CD4-positive, alpha-beta T cell treated with Interleukin-1 beta for 1 hour (primary cell): ENCODE measurements at regions not wholly inside any gene's neighbourhood (a gene's known extent, or its start where the extent isn't known, plus 50 kb on each side); places are given as distances from the start of the nearest gene placed in this dataset.

ENCODE experiments used
- DNase-seq, 2 donors: peaks; one replicate each; pipeline ENCODE4 v3.0.0-alpha.2; 2020 to 2022

GRCh38 chr15:60057554-60057953, 53.4 kb downstream of the FOXB1 start:
- no peak for DNase-seq

- DNase-seq = no peak
Observed at GRCh38 chr15:60059186-60059585, 55.1 kb downstream of the FOXB1 start.

- DNase-seq = no peak
Observed at GRCh38 chr15:60061758-60062157, 57.6 kb downstream of the FOXB1 start.

GRCh38 chr15:60062826-60063225, 58.7 kb downstream of the FOXB1 start:
- no peak for DNase-seq

- DNase-seq = no peak
Observed at GRCh38 chr15:60065951-60066350, 61.8 kb downstream of the FOXB1 start.

DNA sequence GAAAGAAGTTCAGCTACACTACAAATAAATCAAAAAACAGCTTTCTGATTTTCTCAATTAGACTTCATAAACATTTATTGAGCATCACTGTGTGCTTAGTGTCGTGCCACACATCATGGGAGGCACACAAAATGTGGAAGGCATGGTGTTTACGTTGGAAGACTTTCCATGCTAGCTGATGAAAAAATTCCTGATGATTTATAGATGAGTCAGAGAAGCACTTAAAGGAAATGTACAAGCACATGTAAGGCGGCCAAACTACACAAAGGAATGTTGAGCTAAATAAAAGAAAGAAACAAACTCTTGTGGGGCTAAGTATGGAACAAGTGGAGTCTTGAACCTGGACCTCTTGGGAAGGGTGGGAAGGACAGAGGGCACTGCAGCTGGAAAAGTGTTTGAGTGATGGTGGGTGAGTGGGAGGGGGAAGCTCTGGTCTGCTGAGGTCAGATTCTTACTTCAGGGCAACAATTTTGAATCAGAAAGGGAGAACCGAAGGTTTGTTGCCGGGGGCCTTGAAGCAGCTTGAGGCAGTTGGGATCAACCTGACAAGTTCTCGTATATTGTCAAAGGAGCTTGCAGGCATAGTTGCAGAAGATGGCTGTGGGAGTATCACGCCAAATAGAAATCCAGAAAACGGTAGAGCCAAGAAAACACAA, 66.9 kb downstream of the FOXB1 start:
- DNase-seq = no peak

DNA sequence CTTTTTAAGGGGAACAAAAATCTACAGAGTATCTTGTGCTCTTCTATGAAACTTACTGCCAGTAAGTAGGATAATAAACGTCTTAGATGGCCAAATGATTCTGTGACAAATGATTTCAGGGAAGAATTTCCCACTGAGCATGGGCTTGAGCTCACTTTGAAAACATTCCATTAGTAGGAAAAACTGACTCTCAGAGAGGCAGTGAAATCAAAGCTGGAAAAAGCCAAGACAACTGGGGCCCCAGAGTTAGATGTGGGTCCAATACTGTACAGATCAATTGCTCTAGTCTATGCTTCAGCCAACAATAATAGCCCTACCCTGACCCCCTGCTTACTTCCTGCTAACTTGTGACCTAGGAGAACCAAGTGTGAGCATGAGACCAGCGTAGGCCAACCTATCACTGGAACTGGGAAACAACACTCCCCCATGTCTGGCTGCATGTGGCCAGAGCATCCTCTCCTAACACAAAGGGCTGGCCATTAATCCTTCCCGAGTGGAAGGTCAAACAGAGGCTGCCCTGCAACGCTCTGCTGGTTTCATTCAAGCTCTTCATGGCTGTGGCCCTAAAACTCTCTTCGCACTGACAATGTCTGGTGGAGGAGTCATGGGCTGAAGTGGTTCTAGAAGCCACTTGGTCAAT, 68.8 kb downstream of the FOXB1 start:
- no peak for DNase-seq

- no peak for DNase-seq
Observed at GRCh38 chr15:60073466-60073840, 69.3 kb downstream of the FOXB1 start.

DNA sequence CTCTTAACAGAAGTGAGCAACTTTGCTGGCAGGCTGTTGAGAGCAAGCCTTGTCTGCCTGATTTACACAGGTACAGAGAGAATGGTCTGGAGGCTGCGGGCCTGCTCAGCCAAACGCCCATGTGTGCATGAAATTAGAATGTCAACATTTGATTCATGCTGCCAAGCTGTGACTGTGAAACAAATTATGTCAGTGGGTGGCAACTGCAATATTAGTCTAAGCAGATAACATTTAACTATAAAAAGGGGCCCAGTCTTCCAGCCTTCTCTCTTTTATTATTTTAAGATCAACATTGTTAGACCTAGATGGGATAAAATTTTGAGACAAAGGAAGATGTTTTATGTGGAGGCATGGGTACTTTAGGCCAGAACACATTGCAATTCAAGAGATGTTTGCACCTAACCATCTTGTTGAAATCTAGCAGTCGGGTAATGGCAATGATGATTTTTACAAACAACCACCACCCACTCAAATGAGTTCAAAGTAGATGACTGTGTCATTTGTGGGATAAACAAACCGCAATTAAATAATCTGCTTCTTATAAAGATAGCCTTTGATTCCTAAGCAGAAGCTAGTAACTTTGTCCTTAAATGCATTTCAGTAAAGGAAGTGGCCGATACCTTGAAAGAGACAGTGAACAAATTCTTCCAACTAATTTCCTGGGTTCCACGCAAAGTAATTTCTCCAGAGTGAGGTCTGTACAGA, 70.2 kb downstream of the FOXB1 start:
- no peak for DNase-seq

GRCh38 chr15:60076045-60076444, 71.9 kb downstream of the FOXB1 start:
- no peak for DNase-seq

DNA sequence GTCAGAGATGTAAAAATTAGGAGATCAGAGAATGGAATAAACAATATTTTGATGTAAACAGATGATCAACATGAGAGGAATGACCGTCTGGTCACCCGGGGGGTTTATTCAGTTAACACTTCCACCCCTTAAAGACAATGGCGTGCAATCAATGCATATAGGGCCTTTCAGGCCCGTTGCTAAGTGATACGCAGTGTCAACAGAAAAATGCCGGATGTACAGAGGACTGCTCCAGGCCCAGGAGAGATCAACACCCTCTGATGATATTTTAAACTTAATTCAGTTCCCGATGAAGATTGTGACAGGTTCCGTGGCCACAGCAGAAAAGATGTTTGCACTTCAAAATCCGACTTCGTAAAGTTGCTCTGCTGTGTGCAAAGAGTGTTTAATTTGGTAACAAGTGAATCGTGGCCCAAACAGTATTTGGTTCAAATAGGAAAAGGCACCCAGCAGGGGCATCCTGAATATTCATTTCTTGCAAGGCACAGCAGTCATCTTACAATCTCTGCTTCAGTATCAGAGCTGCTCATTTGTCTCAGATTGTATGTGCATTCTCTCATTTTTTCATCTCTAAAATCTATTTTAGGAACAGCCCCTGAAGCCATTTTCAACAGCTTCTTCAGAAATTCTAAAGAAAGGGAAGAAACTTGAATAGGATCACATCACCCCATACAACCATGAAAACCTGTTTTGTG, 72.6 kb downstream of the FOXB1 start:
- DNase-seq = no peak

GRCh38 chr15:60077581-60078359, 73.7 kb downstream of the FOXB1 start:
- no peak for DNase-seq

GRCh38 chr15:60079210-60079609, 75.1 kb downstream of the FOXB1 start:
- DNase-seq = no peak

DNA sequence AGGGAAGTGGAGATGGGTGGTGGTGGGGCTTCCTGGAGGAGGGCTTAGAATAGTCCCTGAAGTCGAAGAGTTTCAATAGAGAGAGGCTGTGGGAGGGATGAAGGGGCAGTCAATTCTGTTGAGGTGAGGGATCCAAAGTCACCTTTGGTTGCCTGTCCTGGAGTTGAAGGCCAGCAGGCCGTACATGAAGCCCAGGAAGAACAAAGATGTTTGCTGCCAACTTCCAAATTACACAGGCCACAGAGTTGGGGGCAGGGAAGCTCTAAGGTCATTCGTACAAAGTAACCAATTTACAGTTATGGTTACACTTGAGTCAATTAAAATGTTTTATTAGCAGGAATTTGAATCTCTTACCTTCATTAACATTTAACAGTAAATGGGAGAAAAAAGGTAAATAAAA, 77.9 kb downstream of the FOXB1 start:
- no peak for DNase-seq

DNA sequence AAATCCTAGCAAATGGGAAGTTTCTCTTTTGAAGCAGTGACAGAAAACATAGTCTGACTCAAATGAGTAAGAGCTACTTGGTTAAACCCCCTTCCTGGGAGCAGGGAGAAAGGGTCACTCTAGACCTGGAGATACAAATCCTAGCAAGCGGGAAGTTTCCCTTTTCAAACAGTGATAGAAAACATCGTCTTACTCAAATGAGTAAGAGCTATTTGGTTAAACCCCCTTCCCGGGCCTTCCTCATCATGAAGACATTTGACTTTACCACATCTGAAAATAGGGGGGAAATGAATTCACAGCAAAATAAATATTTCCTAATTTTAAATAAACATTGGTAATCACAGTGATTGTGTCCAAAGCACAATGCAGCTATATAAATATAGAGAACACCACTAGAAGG, 79.2 kb downstream of the FOXB1 start:
- DNase-seq = no peak

- DNase-seq = no peak
Observed at GRCh38 chr15:60086681-60087429, 82.7 kb downstream of the FOXB1 start.

DNA sequence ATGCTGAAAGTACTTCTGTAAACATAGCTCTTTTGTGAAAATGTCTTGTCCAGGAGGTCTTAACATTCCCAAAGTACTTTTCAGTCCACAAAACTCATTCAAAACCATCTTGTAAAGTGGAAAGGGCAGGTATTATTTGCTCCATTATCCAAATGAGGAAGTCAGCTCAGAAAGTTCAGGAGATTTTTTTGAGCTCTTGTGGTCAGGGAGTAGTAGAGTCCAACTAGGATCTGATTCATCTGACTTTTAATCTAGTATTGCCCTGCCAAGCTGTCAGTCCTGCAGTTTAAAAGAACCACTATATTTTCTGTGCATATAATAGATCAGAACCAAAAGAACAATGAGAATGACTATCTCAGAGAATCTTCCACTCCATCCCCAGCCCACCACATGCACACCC, 83.5 kb downstream of the FOXB1 start:
- DNase-seq = no peak

GRCh38 chr15:60090747-60091146, 86.6 kb downstream of the FOXB1 start:
- no peak for DNase-seq

DNA sequence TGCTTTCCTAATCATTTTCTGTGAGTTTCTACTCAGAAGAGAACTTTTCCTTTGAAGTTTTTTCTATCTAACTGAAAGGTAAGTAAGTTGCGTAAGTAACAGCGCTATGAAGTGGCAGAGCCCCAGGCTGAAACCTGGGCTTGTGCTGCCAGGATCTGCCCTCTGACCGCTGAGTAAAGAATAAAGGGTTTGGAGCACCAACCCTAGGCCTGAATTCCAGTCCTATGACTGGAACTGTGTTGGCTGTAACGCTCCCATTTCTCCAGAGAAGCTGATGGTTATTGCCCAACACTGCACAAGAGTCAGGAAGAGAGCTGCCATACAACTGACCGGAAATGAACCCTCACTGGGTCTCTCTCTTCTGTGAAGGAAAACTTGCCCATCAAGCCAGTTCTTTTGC, 87.0 kb downstream of the FOXB1 start:
- no peak for DNase-seq

DNA sequence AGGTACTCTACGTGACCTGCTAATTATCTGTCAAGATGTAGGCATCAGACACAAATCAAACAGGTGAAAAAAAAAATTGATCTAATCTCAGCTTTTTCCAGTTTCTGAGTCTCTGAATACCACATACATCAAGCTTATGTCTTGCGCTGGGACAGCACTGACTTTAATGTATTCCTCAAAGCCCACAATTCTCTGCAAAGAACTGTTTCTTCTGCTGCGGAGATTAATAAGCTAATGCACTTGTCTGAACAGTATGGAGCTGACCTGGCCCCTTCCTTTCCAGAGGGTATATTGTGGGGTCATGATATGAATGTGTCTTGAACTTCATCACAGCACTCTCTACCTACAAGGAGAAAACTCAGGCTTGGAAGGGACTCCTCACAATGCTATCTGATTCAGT, 87.8 kb downstream of the FOXB1 start:
- DNase-seq = no peak

- DNase-seq = no peak
Observed at GRCh38 chr15:60093273-60094067, 89.4 kb downstream of the FOXB1 start.
